Hepatocyte (in vitro differentiated cells): ENCODE measurements at regions not wholly inside any gene's neighbourhood (a gene's known extent, or its start where the extent isn't known, plus 50 kb on each side); places are given as distances from the start of the nearest gene placed in this dataset.

ENCODE experiments used
- EZH2 ChIP-seq: fragments of 200-600 bp; sonication (generic); IDR thresholded peaks from 2 replicates; pipeline ENCODE4 v1.6.1; 2016; ENCODE audit warnings: antibody characterized with exemption, mild to moderate bottlenecking, borderline replicate concordance
- TF ChIP-seq, protein P1 (sequence below): fragments of 200-600 bp; sonication (generic); IDR thresholded peaks from 2 replicates; pipeline ENCODE4 v1.5.1; 2016; ENCODE audit warnings: antibody characterized with exemption, mild to moderate bottlenecking; ENCODE audit not compliant: poor library complexity

DNA sequence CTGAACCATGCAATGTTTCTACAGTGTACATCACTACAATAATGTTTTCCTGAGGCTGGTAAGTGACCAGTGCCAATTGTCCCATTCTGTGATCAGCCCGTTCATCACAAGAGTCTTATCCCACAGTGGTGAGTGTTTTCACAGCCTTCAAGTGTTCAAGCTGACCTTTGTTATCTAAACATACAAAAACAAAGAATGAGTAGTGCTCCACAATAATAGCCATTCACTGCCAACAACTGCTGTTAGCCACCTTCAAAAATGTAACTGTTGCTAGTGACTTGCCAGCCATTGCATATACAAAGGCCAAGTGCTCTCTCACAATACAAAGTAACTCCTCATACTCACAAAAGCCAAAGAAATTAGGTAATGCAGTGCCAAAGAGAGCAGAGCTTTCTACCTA, 1084.1 kb downstream of the FAM133A start:
- TF ChIP-seq, protein P1, sequence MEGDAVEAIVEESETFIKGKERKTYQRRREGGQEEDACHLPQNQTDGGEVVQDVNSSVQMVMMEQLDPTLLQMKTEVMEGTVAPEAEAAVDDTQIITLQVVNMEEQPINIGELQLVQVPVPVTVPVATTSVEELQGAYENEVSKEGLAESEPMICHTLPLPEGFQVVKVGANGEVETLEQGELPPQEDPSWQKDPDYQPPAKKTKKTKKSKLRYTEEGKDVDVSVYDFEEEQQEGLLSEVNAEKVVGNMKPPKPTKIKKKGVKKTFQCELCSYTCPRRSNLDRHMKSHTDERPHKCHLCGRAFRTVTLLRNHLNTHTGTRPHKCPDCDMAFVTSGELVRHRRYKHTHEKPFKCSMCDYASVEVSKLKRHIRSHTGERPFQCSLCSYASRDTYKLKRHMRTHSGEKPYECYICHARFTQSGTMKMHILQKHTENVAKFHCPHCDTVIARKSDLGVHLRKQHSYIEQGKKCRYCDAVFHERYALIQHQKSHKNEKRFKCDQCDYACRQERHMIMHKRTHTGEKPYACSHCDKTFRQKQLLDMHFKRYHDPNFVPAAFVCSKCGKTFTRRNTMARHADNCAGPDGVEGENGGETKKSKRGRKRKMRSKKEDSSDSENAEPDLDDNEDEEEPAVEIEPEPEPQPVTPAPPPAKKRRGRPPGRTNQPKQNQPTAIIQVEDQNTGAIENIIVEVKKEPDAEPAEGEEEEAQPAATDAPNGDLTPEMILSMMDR, result no peak
- no peak for TF ChIP-seq EZH2
